Loucy (cell line): ENCODE measurements at regions not wholly inside any gene's neighbourhood (a gene's known extent, or its start where the extent isn't known, plus 50 kb on each side); places are given as distances from the start of the nearest gene placed in this dataset.
"Not testable (repeated sequence)": the region's sequence is repeated elsewhere in the genome, so short reads cannot be mapped to it uniquely, and the experiment has no call there.

Experiments used
- H2AFZ ChIP-seq: fragments of 200-600 bp; sonication (generic); 2 replicates; pipeline ENCODE4 v1.6.0; 2016; ENCODE audit warnings: antibody characterized with exemption, mild to moderate bottlenecking, low read length, moderate library complexity
- H3F3A ChIP-seq: fragments of 200-600 bp; 2 replicates; pipeline ENCODE4 v1.6.0; 2016; ENCODE audit warnings: antibody characterized with exemption, low read depth, mild to moderate bottlenecking
- H3K27me3 ChIP-seq: fragments of 200-600 bp; sonication (generic); 2 replicates; pipeline ENCODE4 v1.6.1; 2014; ENCODE audit warnings: low read length, mild to moderate bottlenecking; ENCODE audit not compliant: insufficient read depth, poor library complexity, severe bottlenecking
- H3K36me3 ChIP-seq: fragments of 200-600 bp; sonication (generic); 2 replicates; pipeline ENCODE4 v1.6.1; 2016; ENCODE audit warnings: low read length; ENCODE audit not compliant: insufficient read depth
- H3K4me1 ChIP-seq: fragments of 200-600 bp; sonication (generic); 2 replicates; pipeline ENCODE4 v1.5.1; 2014; ENCODE audit warnings: low read length, mild to moderate bottlenecking; ENCODE audit not compliant: insufficient read depth, poor library complexity, severe bottlenecking
- H3K4me2 ChIP-seq: fragments of 200-600 bp; sonication (generic); 2 replicates; pipeline ENCODE4 v1.6.0; 2014; ENCODE audit warnings: antibody characterized with exemption, low read length, low read depth, mild to moderate bottlenecking; ENCODE audit not compliant: poor library complexity, severe bottlenecking
- H3K4me3 ChIP-seq: fragments of 200-600 bp; sonication (generic); 2 replicates; pipeline ENCODE4 v1.5.1; 2014; ENCODE audit warnings: low read length, mild to moderate bottlenecking, mixed read lengths; ENCODE audit not compliant: poor library complexity, severe bottlenecking
- H3K79me2 ChIP-seq: fragments of 200-600 bp; sonication (generic); 2 replicates; pipeline ENCODE4 v1.6.1; 2014; ENCODE audit warnings: low read length; ENCODE audit not compliant: insufficient read depth
- H3K9ac ChIP-seq: fragments of 200-600 bp; sonication (generic); 2 replicates; pipeline ENCODE4 v1.6.0; 2014; ENCODE audit warnings: mild to moderate bottlenecking, low read depth, low read length, moderate library complexity; ENCODE audit not compliant: poor library complexity, severe bottlenecking
- H3K9me2 ChIP-seq: fragments of 200-600 bp; sonication (generic); replicated peaks from 2 replicates; pipeline ENCODE4 v1.6.1; 2016; ENCODE audit warnings: low read depth, low read length, mixed read lengths
- H3K9me3 ChIP-seq: fragments of 200-600 bp; sonication (generic); 2 replicates; pipeline ENCODE4 v1.6.1; 2014; ENCODE audit warnings: mild to moderate bottlenecking, antibody characterized with exemption, low read length, low read depth; ENCODE audit not compliant: insufficient read depth
- H4K20me1 ChIP-seq: fragments of 200-600 bp; sonication (generic); 2 replicates; pipeline ENCODE4 v1.6.0; 2014; ENCODE audit warnings: antibody characterized with exemption, low read length, mild to moderate bottlenecking; ENCODE audit not compliant: insufficient read depth, poor library complexity, severe bottlenecking
- CTCF ChIP-seq: fragments of 200-600 bp; sonication (generic); conservative IDR thresholded peaks from 2 replicates; pipeline ENCODE4 v1.5.1; 2014; ENCODE audit warnings: mild to moderate bottlenecking, antibody characterized with exemption, low read length
- EZH2phosphoT487 ChIP-seq: fragments of 200-600 bp; IDR thresholded peaks from 2 replicates; pipeline ENCODE4 v1.6.1; 2018; ENCODE audit warnings: antibody characterized with exemption, mild to moderate bottlenecking, moderate library complexity, borderline replicate concordance

- Histone ChIP-seq H3K27me3 (no peaks in the 10 kb centered on the region), H3K79me2 (no peaks in the 10 kb centered on the region), H2AFZ (no peak overlapping the region), H3K36me3 (no peaks in the 10 kb centered on the region), H3K9me3 (no peaks in the 10 kb centered on the region), H4K20me1 (no peaks in the 10 kb centered on the region), H3K9me2 (no peaks in the 10 kb centered on the region), H3K4me3 (no peak overlapping the region), H3F3A (no peaks in the 10 kb centered on the region), H3K4me1 (no peaks in the 10 kb centered on the region), H3K9ac (no peak overlapping the region), H3K4me2 (no peak overlapping the region)
- TF ChIP-seq EZH2phosphoT487 (no peak), CTCF (no peak)
These were observed 846.6 kb downstream of the GBE1 start for GRCh38 chr3:80914854-80915253.

GRCh38 chr3:80898211-80898610, 863.2 kb downstream of the GBE1 start:
- Histone ChIP-seq H3K9ac (no peak overlapping the region), H3K9me2 (no peaks in the 10 kb centered on the region), H3K79me2 (no peaks in the 10 kb centered on the region), H3K9me3 (no peaks in the 10 kb centered on the region), H4K20me1 (no peaks in the 10 kb centered on the region), H2AFZ (no peak overlapping the region), H3F3A (no peaks in the 10 kb centered on the region), H3K36me3 (no peaks in the 10 kb centered on the region), H3K4me3 (no peak overlapping the region), H3K4me2 (no peak overlapping the region), H3K27me3 (no peaks in the 10 kb centered on the region), H3K4me1 (no peaks in the 10 kb centered on the region)
- no peak for TF ChIP-seq CTCF
- TF ChIP-seq EZH2phosphoT487: no peak

- not testable (repeated sequence) for H3K36me3 ChIP-seq, H3K9me2 ChIP-seq, H3K4me3 ChIP-seq, H3K4me1 ChIP-seq, H3F3A ChIP-seq, H4K20me1 ChIP-seq, H3K9me3 ChIP-seq, H3K27me3 ChIP-seq, H3K79me2 ChIP-seq, H3K4me2 ChIP-seq, H2AFZ ChIP-seq, H3K9ac ChIP-seq
These were observed 864.4 kb downstream of the GBE1 start for GRCh38 chr3:80897005-80897404.

- Histone ChIP-seq H3K4me1 (no peaks in the 10 kb centered on the region), H3K27me3 (no peaks in the 10 kb centered on the region)
These were observed 870.9 kb downstream of the GBE1 start for GRCh38 chr3:80890571-80890970.

More at GRCh38 chr3:80890571-80890970, 870.9 kb downstream of the GBE1 start:
- H3F3A ChIP-seq: no peaks in the 10 kb centered on the region
- H3K4me2 ChIP-seq: no peak overlapping the region
- no peaks in the 10 kb centered on the region for H3K36me3 ChIP-seq
- no peak overlapping the region for H2AFZ ChIP-seq
- H3K9me3 ChIP-seq: no peaks in the 10 kb centered on the region
- no peak overlapping the region for H3K4me3 ChIP-seq
- H3K79me2 ChIP-seq: no peaks in the 10 kb centered on the region
- H3K9ac ChIP-seq: no peak overlapping the region
- no peaks in the 10 kb centered on the region for H4K20me1 ChIP-seq
- H3K9me2 ChIP-seq: no peaks in the 10 kb centered on the region
- no peak for TF ChIP-seq CTCF
